ENCODE measurements at regions not wholly inside any gene's neighbourhood (a gene's known extent, or its start where the extent isn't known, plus 50 kb on each side); places are given as distances from the start of the nearest gene placed in this dataset.

DNA sequence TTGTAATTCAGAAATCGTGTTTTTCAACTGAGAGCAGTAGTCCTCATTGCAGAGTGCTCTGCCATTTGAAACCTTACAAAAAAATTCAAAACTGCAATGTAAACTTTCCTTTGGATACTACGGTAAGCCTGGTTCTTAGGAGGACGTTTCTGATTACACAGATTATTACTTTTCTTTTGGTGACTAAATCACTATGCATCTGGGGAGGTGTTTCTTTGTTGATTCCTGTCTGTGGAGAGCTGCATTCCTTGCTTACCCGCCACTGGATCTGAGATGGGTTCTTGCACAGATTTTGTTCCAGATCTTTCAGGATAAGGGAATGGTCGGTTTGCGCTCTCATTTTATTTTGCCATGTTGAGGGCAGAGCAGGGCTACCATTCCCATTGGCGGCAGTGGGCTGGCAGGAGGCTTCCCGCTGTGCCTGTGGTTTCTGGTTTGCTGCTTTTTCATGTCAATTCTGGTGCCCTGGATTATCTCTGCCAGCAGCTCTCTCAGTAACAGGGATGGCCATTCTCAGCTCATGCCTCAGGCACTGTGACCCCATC is 485.1 kb downstream of the GLRX3 start:
- TF ChIP-seq, protein P1, sequence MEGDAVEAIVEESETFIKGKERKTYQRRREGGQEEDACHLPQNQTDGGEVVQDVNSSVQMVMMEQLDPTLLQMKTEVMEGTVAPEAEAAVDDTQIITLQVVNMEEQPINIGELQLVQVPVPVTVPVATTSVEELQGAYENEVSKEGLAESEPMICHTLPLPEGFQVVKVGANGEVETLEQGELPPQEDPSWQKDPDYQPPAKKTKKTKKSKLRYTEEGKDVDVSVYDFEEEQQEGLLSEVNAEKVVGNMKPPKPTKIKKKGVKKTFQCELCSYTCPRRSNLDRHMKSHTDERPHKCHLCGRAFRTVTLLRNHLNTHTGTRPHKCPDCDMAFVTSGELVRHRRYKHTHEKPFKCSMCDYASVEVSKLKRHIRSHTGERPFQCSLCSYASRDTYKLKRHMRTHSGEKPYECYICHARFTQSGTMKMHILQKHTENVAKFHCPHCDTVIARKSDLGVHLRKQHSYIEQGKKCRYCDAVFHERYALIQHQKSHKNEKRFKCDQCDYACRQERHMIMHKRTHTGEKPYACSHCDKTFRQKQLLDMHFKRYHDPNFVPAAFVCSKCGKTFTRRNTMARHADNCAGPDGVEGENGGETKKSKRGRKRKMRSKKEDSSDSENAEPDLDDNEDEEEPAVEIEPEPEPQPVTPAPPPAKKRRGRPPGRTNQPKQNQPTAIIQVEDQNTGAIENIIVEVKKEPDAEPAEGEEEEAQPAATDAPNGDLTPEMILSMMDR (conservative IDR thresholded peaks at IDR 0.05; ENCODE audit: low read depth in 2 of 2): no peak
- TF ChIP-seq EZH2phosphoT487 (IDR thresholded peaks at IDR 0.05; ENCODE audit: unreplicated experiment) (no peak), POLR2AphosphoS5 (IDR thresholded peaks at IDR 0.05; ENCODE audit: low read depth) (no peak), EZH2 (IDR thresholded peaks at IDR 0.05; ENCODE audit: low read depth, unreplicated experiment) (no peak), JUNB (IDR thresholded peaks at IDR 0.05; ENCODE audit: unreplicated experiment) (no peak), REST (IDR thresholded peaks at IDR 0.05; ENCODE audit: unreplicated experiment) (no peak), ZNF114 (CRISPR knock-in tag; IDR thresholded peaks at IDR 0.05) (no peak), CREB1 (CRISPR knock-in tag; IDR thresholded peaks at IDR 0.05; ENCODE audit: low read depth) (no peak), ZNF331 (CRISPR knock-in tag; IDR thresholded peaks at IDR 0.05; ENCODE audit: low read depth) (no peak)
- TF ChIP-seq, protein P2, sequence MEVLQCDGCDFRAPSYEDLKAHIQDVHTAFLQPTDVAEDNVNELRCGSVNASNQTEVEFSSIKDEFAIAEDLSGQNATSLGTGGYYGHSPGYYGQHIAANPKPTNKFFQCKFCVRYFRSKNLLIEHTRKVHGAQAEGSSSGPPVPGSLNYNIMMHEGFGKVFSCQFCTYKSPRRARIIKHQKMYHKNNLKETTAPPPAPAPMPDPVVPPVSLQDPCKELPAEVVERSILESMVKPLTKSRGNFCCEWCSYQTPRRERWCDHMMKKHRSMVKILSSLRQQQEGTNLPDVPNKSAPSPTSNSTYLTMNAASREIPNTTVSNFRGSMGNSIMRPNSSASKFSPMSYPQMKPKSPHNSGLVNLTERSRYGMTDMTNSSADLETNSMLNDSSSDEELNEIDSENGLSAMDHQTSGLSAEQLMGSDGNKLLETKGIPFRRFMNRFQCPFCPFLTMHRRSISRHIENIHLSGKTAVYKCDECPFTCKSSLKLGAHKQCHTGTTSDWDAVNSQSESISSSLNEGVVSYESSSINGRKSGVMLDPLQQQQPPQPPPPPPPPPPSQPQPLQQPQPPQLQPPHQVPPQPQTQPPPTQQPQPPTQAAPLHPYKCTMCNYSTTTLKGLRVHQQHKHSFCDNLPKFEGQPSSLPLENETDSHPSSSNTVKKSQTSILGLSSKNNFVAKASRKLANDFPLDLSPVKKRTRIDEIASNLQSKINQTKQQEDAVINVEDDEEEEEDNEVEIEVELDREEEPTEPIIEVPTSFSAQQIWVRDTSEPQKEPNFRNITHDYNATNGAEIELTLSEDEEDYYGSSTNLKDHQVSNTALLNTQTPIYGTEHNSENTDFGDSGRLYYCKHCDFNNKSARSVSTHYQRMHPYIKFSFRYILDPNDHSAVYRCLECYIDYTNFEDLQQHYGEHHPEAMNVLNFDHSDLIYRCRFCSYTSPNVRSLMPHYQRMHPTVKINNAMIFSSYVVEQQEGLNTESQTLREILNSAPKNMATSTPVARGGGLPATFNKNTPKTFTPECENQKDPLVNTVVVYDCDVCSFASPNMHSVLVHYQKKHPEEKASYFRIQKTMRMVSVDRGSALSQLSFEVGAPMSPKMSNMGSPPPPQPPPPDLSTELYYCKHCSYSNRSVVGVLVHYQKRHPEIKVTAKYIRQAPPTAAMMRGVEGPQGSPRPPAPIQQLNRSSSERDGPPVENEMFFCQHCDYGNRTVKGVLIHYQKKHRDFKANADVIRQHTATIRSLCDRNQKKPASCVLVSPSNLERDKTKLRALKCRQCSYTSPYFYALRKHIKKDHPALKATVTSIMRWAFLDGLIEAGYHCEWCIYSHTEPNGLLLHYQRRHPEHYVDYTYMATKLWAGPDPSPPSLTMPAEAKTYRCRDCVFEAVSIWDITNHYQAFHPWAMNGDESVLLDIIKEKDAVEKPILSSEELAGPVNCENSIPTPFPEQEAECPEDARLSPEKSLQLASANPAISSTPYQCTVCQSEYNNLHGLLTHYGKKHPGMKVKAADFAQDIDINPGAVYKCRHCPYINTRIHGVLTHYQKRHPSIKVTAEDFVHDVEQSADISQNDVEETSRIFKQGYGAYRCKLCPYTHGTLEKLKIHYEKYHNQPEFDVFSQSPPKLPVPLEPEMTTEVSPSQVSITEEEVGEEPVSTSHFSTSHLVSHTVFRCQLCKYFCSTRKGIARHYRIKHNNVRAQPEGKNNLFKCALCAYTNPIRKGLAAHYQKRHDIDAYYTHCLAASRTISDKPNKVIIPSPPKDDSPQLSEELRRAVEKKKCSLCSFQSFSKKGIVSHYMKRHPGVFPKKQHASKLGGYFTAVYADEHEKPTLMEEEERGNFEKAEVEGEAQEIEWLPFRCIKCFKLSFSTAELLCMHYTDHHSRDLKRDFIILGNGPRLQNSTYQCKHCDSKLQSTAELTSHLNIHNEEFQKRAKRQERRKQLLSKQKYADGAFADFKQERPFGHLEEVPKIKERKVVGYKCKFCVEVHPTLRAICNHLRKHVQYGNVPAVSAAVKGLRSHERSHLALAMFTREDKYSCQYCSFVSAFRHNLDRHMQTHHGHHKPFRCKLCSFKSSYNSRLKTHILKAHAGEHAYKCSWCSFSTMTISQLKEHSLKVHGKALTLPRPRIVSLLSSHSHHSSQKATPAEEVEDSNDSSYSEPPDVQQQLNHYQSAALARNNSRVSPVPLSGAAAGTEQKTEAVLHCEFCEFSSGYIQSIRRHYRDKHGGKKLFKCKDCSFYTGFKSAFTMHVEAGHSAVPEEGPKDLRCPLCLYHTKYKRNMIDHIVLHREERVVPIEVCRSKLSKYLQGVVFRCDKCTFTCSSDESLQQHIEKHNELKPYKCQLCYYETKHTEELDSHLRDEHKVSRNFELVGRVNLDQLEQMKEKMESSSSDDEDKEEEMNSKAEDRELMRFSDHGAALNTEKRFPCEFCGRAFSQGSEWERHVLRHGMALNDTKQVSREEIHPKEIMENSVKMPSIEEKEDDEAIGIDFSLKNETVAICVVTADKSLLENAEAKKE (CRISPR knock-in tag; IDR thresholded peaks at IDR 0.05): no peak
- TF ChIP-seq, protein P3, sequence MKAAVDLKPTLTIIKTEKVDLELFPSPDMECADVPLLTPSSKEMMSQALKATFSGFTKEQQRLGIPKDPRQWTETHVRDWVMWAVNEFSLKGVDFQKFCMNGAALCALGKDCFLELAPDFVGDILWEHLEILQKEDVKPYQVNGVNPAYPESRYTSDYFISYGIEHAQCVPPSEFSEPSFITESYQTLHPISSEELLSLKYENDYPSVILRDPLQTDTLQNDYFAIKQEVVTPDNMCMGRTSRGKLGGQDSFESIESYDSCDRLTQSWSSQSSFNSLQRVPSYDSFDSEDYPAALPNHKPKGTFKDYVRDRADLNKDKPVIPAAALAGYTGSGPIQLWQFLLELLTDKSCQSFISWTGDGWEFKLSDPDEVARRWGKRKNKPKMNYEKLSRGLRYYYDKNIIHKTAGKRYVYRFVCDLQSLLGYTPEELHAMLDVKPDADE (IDR thresholded peaks at IDR 0.05): no peak

All from GM23338 (cell line).